ENCODE measurements at regions not wholly inside any gene's neighbourhood (a gene's known extent, or its start where the extent isn't known, plus 50 kb on each side); places are given as distances from the start of the nearest gene placed in this dataset.

GRCh38 chr10:10579709-10580108, 438.0 kb upstream of the CELF2 start:
- CTCF ChIA-PET: no interaction called here
- WGBS (ENCODE audit: missing lambda C conversion rate): 4% methylated on average over 1 of the region's 1 CpG
- POLR2A ChIA-PET: no interaction called here
- TF ChIP-seq GATA3 (IDR thresholded peaks at IDR 0.05; ENCODE audit: borderline replicate concordance) (no peak), TFCP2L1 (CRISPR knock-in tag; IDR thresholded peaks at IDR 0.05) (no peak), FOSB (CRISPR knock-in tag; IDR thresholded peaks at IDR 0.05) (no peak), TP53 (CRISPR knock-in tag; IDR thresholded peaks at IDR 0.05) (no peak), ESRRA (IDR thresholded peaks at IDR 0.05; ENCODE audit: borderline replicate concordance, low read length) (no peak), E2F6 (IDR thresholded peaks at IDR 0.05; ENCODE audit: borderline replicate concordance, low read depth) (no peak), SREBF2 (IDR thresholded peaks at IDR 0.05) (no peak), MAX (IDR thresholded peaks at IDR 0.05) (no peak), CBX2 (IDR thresholded peaks at IDR 0.05; ENCODE audit: borderline replicate concordance, low read depth) (no peak), RNF2 (IDR thresholded peaks at IDR 0.05; ENCODE audit: borderline replicate concordance, low read depth) (no peak), POLR2AphosphoS2 (conservative IDR thresholded peaks at IDR 0.05; ENCODE audit: low read length) (no peak), HOXA7 (CRISPR knock-in tag; IDR thresholded peaks at IDR 0.05) (no peak), EP300 (IDR thresholded peaks at IDR 0.05) (no peak), PHF8 (IDR thresholded peaks at IDR 0.05; ENCODE audit: borderline replicate concordance, low read depth) (no peak)
- TF ChIP-seq, protein P1, sequence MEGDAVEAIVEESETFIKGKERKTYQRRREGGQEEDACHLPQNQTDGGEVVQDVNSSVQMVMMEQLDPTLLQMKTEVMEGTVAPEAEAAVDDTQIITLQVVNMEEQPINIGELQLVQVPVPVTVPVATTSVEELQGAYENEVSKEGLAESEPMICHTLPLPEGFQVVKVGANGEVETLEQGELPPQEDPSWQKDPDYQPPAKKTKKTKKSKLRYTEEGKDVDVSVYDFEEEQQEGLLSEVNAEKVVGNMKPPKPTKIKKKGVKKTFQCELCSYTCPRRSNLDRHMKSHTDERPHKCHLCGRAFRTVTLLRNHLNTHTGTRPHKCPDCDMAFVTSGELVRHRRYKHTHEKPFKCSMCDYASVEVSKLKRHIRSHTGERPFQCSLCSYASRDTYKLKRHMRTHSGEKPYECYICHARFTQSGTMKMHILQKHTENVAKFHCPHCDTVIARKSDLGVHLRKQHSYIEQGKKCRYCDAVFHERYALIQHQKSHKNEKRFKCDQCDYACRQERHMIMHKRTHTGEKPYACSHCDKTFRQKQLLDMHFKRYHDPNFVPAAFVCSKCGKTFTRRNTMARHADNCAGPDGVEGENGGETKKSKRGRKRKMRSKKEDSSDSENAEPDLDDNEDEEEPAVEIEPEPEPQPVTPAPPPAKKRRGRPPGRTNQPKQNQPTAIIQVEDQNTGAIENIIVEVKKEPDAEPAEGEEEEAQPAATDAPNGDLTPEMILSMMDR (IDR thresholded peaks at IDR 0.05): no peak
- TF ChIP-seq, protein P2, sequence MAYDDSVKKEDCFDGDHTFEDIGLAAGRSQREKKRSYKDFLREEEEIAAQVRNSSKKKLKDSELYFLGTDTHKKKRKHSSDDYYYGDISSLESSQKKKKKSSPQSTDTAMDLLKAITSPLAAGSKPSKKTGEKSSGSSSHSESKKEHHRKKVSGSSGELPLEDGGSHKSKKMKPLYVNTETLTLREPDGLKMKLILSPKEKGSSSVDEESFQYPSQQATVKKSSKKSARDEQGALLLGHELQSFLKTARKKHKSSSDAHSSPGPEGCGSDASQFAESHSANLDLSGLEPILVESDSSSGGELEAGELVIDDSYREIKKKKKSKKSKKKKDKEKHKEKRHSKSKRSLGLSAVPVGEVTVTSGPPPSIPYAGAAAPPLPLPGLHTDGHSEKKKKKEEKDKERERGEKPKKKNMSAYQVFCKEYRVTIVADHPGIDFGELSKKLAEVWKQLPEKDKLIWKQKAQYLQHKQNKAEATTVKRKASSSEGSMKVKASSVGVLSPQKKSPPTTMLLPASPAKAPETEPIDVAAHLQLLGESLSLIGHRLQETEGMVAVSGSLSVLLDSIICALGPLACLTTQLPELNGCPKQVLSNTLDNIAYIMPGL (CRISPR knock-in tag; IDR thresholded peaks at IDR 0.05; ENCODE audit: borderline replicate concordance): no peak
- Histone ChIP-seq H3K9me3 (no peaks in the 10 kb centered on the region), H3K4me2 (no peak overlapping the region), H3K4me3 (no peak overlapping the region), H3K27ac (no peak overlapping the region), H3K4me1 (no peaks in the 10 kb centered on the region)
- DNase-seq (ENCODE audit: low read depth in 1 of 2, low spot score in 1 of 2) (no peak), FAIRE-seq (no peak), ATAC-seq (no peak)

- no peaks in the 10 kb centered on the region for H3K9me3 ChIP-seq
Observed at GRCh38 chr10:10584161-10584560, 433.5 kb upstream of the CELF2 start.

More at GRCh38 chr10:10584161-10584560, 433.5 kb upstream of the CELF2 start:
- WGBS (ENCODE audit: missing lambda C conversion rate): 1% methylated on average over 5 of the region's 5 CpGs
- Histone ChIP-seq H3K4me2 (no peak overlapping the region), H3K27ac (no peak overlapping the region), H3K4me1 (no peaks in the 10 kb centered on the region), H3K4me3 (no peak overlapping the region)
- CTCF ChIA-PET: interaction anchor here (1.5 kb wide), 1 partner anchor 24 kb away, joined by 3 read pairs; no protein-coding TSS in a partner anchor
- DNase-seq (ENCODE audit: low read depth in 1 of 2, low spot score in 1 of 2) (no peak), FAIRE-seq (no peak), ATAC-seq (no peak)
- POLR2A ChIA-PET: no interaction called here
- TF ChIP-seq, protein P3, sequence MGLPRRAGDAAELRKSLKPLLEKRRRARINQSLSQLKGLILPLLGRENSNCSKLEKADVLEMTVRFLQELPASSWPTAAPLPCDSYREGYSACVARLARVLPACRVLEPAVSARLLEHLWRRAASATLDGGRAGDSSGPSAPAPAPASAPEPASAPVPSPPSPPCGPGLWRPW (IDR thresholded peaks at IDR 0.05): no peak
- TF ChIP-seq EHMT2 (IDR thresholded peaks at IDR 0.05; ENCODE audit: low read depth) (no peak), RARB (CRISPR knock-in tag; IDR thresholded peaks at IDR 0.05) (no peak), POLR2A (IDR thresholded peaks at IDR 0.05; ENCODE audit: low read length) (no peak), TP53 (CRISPR knock-in tag; IDR thresholded peaks at IDR 0.05) (no peak), BHLHE40 (IDR thresholded peaks at IDR 0.05; ENCODE audit: low read depth, low read length) (no peak), USF2 (IDR thresholded peaks at IDR 0.05) (no peak)
- TF ChIP-seq, protein P4, sequence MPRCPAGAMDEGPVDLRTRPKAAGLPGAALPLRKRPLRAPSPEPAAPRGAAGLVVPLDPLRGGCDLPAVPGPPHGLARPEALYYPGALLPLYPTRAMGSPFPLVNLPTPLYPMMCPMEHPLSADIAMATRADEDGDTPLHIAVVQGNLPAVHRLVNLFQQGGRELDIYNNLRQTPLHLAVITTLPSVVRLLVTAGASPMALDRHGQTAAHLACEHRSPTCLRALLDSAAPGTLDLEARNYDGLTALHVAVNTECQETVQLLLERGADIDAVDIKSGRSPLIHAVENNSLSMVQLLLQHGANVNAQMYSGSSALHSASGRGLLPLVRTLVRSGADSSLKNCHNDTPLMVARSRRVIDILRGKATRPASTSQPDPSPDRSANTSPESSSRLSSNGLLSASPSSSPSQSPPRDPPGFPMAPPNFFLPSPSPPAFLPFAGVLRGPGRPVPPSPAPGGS (IDR thresholded peaks at IDR 0.05): no peak
